Eye (tissue), 1 donor: ENCODE measurements at regions not wholly inside any gene's neighbourhood (a gene's known extent, or its start where the extent isn't known, plus 50 kb on each side); places are given as distances from the start of the nearest gene placed in this dataset.

Source experiments
- DNase-seq: peaks from one replicate; pipeline ENCODE4 v3.0.0-alpha.2; 2015

DNA sequence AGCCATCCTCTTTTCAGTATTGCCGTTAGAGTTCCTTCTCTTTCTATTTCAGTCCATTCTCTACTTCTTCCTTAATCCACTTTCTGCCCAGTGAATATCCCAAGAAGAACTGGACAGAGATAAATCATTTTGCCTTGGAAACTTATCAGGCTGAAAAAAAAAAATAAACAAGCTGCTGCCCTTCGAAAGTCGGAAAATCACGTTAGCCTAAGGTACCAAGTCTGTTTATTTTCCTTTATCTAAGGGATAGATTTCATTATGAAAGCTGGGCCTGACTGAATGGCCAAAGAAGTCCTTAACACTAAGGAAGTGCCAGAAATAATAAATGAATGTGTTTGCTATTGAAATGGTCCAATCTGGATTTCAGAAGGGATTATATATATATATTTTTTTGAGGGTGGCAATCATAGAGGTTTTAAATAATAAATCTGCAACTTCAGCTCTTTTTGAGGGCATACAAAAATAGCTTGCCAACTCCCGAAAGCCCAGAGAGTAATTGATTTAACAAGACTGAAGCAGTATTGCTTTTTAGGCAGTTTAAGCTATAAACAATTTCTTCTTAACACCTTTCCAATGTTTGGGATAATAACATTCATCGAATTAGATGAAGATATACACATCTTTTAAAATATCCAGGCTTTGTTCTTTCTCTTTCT is 127.0 kb upstream of the STMND1 start:
- DNase-seq, result no peak

DNA sequence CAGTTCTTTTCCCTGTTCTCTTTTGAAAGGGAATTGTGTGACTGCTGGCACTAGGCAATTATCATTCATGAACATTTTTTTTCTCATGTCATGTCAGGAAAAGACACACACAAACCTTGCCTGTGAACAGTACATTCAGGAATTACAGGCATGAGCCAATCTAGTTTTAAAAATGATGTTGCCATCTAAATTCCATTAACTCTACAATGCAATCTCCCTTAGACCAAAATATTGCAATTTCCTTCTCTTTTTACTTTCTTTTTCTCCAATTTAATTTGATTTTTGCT is 127.5 kb upstream of the STMND1 start:
- no peak for DNase-seq

DNA sequence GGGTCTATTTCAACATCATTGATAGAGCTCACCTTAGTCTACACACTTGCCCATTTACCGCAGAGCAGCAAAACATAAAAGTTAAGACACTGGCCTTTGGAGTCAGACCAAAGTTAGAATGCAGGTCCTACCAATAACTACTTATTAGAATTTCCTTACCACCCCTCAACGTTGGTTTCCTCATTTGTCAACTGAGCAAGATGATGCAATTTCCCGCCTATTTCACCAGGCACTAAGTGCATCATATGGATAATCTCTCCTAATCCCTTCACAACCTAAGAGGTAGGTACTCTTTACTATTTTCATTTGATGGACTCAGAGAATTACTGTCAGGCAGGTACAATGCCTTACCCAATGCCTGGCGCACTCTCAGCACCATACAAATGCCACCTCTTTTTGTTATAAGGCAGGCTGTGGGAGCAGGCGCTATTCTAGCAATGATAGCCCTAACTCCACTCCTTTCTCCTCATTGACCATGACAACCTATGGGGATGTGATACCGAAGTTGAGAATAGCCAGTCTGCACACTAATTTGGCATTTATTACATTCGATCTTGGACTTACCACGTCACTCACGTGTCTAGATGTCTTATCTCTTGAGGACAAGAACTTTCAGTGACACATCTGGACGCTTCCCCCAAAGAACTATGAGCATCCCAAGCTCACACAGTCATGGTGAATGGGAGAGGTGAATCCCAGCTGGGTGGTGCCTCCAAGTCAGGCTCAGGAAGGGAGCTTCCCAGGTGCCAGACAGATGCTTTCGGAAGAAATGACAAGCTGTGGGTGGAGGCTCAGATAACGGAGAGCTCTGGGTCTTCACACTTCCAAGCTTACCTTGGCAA is 128.1 kb upstream of the STMND1 start:
- no peak for DNase-seq

DNA sequence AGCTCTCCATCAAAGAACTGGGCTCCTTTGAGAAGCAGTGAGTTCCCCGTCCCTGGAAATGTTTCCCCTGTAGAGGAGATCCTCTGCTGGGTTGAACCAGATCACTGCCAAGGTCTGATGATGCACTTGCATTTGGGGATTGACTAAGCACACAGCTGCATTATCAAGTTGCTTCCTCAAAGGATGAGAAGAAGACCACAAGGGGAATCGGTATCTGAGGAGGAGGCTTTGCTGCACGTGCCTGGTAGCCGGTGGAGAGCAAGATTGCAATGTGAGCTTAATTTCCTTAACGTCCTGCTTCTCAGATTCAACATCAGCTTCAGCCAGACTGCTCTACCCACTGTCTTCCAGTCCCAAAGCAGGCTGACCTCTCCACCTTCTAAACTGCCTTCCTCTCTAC is 128.8 kb upstream of the STMND1 start:
- DNase-seq, result no peak

DNA sequence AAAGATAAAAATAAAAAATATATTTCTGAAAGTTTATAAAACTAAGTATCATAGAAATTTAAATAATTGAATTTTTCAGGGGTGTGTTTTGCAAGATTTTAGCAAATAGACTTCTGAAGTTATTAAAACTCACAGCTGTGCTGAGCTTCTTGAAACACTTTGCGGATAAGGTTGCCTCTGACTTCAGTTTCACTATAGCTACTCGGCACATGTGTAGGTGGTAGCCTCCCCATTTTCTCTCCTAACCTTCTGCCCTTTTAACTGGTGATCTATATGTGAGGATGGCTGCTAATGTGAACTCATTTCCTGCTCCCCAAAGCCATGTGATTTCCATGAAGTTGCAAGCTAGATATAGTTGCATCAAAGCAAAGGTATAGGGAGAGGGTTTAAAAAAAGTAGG is 129.3 kb upstream of the STMND1 start:
- no peak for DNase-seq

DNA sequence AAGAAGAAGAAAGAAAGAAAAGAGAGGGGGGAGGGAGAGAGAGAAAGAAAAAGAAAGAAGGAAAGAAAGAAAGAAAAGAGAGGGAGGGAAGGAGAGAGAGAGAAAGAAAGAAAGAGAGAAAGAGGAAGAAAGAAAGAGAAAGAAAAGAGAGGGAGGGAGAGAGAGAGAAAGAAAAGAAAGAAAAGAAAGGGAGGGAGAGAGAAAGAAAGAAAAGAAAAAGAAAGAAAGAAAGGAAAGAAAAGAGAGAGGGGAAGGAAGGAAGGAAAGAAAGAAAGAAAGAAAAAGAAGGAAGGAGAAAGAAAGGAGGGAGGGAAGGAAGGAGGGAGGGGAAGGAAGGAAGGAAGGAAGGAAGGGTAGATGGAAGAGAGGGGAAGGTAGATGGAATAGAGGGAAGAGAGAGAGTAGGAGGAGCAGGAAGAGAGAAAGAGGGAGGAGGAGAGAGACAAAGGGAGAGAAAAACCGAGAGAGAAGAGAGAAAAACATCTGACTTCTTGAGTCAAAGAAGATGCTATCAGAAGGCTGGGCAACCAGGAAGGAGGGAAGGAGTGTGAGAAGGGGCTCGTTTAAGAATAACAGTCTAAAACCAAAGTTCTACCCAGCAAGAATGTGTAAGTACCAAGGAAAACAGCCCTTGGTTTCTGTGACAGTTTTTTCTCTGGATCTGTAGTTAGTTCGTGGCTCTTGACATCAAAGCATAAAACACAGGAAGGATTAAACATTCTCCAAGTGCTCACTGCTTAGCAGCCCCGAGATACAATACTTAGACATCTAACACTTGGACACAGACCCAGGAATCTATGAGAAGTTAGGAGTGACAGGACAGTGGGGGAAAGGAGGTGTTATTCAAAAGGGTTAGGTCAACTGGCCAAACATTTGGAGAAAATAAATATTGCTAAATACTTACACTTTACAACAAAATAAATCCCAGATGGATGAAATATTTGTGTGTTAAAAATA is 131.9 kb upstream of the STMND1 start:
- no peak for DNase-seq

DNA sequence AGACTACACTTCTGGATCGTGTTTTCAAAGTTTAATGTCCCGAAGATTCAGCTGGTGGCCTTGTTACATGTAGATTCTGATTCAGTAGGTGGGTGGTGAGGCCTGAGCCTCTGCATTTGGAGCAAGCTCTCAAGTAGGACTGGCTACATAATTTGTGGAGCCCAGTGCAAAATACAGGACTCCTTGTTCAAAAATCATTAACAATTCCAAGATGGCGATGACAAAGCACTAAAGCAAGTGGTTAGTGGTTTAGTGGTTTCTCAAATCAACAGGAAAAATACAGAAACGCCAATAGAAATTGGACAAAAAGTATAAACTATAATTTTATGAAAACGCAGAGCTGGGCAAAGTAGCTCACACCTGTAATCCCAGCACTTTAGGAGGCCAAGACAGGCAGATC is 133.7 kb upstream of the STMND1 start:
- no peak for DNase-seq

DNA sequence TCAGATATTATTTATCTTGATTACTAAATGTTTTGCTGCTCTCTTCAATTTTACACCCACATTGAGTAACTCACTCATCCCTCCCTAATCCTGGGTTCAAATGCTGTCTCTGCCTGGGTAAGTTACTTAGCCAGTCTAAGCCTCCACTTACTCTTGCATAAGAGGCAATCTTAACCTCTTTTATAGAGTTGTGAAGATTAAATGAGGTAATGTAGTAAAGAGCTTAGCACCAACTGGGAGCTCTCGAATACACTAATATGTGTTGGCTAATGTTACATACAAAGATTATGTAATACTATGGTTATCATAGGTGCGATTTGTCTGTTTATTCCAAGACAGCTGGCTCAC is 134.4 kb upstream of the STMND1 start:
- no peak for DNase-seq

DNA sequence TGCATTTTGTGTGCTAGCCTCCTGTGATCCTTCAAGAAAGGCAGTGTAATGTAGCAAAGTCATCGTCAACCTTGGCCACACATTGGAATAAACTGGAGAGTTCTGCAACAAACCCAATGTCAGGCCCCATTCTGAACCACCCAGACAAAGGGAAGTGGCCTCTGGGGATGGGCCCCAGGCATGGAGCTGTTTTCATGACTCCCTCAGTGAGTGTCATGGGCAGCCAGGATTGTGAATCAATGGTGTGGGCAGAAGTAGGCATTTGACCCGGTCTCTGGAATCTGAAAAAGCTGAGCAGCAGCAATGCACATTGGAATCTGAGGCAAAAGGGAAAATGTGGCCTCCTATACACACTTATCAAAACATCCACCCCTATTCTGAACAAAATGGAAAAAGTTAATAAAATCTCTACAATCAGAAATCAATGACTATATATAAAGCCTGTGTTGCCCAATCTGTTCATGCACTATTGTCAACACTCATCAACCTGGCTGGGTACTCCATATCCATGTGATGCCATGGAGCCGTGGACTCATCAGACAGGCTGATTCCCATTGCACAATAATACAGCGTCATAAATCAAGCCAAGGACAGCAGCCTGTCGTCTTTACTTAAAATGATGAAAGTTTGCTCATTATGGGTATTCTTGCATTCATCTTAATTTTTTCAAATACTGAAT is 134.9 kb upstream of the STMND1 start:
- DNase-seq, result no peak

DNA sequence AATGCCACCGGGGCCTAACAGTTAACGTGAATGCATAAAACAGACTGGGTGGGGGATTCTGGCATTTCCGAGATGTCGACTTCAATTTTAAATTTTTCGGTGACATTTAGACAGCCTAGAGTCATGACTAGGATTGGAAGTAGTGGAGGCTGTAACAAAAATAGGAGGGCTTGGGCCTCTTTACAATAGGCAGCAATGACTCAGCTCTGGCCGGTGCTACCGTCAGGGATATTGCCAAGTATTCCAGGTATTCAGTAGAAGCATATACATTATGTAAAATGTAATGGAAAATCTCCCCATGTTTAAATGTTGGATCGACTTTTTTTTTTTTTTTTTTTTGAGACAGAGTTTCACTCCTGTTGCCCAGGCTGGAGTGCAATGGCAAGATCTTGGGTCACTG is 136.2 kb upstream of the STMND1 start:
- peak; percentile 22 for DNase-seq

DNA sequence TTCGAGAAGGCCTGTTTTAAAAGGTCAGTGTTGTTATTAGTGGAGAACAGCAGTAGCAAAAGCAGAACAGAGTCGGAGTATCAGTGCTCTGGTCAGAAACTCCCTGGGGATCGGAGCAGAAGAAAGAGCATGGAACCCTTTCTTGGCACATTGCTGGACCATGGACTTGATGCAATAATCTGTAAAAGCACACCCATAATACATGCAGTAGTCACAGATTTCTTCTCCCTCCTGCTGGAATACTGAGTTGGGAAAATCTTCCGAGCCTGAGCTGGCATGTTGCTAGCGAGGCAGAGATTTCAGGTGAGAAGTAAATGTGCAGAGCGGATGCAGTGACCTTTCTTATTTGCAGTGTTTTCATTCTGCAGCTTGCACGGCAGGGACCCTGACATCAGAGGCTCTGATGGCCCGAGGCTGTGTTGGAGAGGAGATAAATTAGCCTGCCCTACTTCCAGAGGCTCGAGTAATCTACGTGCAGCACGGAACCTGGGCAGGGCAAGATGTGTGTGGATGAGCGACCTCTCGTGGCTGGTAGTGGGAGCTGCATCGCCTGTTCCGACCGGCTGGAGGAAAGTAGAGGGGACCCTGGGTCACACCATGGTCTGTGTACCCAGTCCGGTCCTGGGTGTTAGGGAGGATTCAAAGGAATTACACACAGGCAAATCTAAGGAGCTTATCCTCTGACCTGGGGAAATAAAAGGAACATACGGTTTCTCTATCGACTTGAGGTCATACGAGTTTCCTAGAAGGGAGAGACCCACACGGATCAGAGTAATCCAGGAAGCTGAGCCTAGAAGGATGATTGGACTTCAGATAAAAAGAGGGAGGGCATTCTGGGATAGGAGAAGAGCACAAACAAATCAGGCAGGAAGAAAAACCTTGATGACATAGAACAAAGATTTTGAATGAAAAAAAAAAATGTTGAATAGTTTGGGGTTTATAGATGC is 137.0 kb upstream of the STMND1 start:
- peak; percentile 95 for DNase-seq

DNA sequence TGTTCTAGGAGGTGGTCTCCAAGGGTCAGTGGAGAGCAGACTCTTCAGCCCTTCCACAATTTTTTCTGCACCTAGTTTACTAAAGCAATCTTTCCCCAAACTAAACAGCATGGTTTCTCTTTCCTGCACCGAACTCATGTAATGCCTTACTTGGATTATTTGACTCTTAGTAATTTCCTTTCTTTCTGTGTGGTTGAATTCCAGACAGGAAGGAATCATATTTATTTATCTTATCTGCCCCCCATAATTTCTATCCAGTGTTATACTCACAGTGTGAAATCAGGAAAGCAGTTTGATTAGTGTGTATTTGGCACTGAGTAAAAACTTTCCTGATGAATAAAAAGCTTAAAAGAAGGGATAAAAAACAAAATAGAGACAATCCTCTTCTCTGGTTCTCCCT is 140.3 kb upstream of the STMND1 start:
- no peak for DNase-seq

DNA sequence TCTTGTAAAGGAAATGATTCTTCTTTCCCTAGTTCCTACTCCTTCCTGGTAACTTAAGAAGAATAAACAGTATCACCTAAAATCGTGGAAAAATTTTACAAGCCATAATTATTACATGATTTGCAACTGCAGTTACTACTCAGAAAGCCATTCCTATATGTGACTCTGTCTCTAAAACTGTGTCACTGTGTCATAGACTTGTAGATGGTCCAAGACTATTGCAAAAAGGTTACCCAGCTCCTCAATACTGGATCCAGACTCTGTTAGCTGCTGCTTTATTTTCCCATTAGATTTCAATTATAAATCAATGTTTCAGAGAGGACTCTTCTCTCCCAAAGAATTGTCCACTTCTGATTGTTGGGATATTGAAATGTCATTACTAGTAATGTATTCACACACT is 142.1 kb upstream of the STMND1 start:
- DNase-seq, result no peak

DNA sequence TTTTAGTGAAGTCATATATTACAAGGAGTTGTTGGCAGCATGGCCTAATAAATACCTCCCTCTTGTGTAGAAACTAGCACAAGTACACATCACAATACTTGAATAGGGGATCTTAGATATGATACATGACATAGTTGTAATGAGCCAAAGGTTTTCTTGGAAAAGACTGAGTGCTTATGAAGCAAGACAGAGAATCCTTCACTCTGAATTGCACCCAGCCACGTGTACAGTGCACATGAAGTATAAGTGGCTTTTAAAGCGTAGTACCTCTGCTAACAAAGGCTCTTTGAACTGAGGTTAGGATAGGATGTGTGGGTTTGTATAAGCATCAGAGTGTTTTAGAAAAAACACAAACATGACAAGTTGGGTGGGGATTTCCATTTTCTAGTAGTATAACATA is 145.5 kb upstream of the STMND1 start:
- DNase-seq, result no peak

DNA sequence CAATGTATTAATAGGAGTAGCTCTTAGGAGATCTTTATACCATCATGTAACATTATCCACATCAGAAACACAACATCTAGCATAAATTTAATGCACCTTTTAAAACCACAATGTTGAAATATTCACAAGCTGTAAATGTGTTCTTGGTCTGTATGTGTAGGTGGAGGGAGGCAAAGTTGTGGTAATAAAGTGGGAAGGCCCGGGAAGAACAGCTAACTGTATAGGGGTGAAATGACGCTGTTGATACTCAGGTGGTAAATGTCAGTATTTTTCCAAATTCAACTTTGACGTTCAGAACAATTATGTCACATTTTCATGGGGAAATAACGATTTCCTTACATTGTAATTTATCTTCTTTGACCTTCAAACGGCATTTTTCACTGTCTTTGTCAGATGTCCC is 146.0 kb upstream of the STMND1 start:
- no peak for DNase-seq

DNA sequence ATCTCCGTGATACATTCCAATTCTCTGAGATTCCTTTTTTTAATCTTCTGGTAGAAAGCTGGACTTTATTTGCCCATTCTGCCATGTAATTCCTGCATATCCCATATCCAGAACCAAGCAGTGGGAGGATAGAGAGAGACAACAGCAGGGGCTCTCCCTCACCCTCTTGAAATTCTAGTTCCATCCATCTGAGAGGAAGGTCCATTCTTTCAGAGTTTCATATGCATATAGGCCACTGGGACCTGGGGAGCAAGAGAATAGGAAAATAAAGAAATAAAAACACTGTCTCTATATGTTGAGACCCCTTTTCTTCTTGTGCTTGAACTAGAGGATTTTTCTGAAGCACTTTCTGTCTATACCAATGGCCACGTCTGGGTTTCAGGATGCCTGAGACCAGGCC is 147.9 kb upstream of the STMND1 start:
- DNase-seq, result no peak

DNA sequence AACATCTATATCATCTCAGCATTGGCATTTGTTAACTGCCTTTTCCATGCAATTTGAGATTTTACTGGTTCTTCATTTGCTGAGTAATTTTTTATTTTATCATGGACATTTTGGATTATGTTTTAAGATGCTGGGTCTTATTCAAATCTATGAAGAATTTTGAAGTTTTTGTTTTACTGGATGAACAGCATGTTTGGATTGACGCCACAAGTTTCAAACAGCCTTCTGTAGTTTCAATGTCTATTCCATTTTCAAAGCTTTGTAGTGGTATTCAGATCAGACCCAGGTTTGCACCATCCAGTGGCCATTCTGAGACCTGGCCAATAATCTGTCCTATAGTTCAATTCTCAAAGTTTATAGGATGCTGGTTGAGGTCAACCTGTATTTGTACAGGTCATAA is 148.4 kb upstream of the STMND1 start:
- no peak for DNase-seq

DNA sequence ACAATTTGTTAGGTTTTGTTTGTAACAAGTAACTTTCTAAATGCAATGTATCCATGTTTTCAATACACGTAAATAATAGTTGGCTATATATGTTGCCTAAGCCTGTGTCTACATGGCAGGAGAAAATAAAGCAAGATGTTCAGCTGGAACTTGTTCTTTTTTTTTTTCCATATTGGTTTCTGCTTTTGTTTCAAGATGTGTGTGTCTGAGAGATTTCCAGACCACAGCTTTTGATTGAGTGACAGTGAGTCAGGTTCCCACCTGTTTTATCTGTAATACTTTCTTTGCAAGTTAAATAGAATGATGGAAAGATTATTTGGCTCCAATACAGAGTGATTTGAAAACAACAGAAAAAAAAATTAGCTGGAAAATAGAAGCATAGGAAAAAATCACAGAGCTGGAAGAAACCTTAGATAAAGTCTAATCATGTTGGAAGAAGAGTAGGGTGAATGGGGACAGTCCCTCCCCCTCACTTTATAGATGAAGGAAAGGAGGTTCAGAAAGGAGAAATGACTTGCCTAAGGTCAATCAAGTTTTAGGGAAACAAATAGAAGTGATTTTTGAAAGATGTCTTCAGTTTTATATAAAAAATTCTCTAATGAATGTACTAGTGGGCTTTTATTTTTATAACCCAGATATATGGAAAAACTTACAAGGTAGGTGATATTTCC is 150.9 kb upstream of the STMND1 start:
- DNase-seq, result no peak

DNA sequence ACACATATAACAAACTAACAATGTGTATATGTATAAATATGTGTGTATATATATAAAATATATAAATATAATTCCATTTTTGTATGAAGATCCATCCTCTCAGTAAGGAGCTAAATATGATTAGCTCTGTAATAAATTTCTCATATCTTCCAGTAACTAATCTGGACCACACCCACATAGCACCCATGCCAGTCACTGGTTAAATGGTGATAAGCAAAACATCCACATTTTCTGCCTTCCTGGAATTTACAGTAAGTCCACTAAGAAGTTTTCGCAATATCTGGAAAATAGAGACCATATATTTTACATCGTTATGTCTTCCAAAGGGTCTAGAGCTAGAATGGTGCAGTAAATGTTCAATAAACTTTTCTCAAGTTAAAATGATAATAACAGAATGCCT is 151.5 kb upstream of the STMND1 start:
- DNase-seq, result no peak

DNA sequence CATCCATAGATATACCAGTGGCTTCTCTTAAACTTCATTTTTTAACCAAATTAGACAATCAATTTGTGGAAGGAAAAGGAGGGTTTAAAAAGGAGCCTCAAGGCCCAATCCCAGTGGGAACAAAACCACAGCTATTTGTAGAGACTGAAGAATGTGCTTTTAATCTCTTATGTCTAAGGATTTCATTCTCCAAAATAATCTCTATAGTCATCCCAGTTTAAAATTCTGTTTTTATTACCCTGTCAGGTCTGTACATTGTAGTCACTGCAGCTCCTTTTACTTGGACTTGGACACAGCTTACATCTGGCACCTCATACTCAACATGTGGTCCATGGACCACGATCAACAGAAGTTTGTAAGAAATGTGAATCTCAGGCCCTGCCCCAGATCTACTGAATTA is 152.1 kb upstream of the STMND1 start:
- DNase-seq, result no peak

DNA sequence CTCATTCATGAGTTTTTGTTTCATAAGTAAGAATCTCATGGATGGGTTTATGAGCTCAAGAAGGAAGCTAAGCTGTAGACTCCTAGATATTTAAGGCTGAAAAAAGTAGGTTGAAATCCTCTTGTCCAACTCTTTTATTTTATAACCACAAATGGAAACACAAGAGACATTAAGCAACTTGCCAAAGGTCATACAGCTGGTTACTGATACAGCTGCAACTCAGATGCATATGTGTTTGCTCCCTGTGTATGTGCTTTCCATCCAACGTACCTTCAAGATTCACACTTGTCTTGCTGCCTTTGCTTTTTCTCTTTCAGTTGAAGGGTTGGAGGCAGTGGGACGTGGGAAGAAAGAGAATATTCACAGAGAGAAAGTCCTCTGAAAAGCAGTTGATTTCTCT is 153.5 kb upstream of the STMND1 start:
- no peak for DNase-seq
